Endothelial cell of umbilical vein (primary cell): ENCODE measurements at regions not wholly inside any gene's neighbourhood (a gene's known extent, or its start where the extent isn't known, plus 50 kb on each side); places are given as distances from the start of the nearest gene placed in this dataset.

ENCODE experiments used
- BruUV-seq: library from RNA; stranded (reverse); fragments of 400-500 nt; replicated peaks from 2 replicates; lab custom pipeline; 2021; lab: Mats Ljungman, UMichigan
- CTCF ChIA-PET: fragments of 300-600, 350-600 bp; sonication (Branson Sonifier 250); formaldehyde crosslinking; loops from one replicate; lab custom pipeline; 2021; ENCODE audit warnings: antibody characterized with exemption, inconsistent platforms; lab: Charles Lee
- POLR2A ChIA-PET: fragments of 300-600, 350-600 bp; sonication (Branson Sonifier 250); formaldehyde crosslinking; loops from one replicate; lab custom pipeline; 2021; ENCODE audit warnings: antibody characterized with exemption, inconsistent platforms; lab: Charles Lee
- DNase-seq: peaks from one replicate; pipeline ENCODE4 v3.0.0-alpha.2; 2011; ENCODE audit warnings: low read depth, low spot score
- FAIRE-seq: peaks from 2 replicates; lab custom pipeline; 2011; peaks lifted over from hg19 to GRCh38; lab: Jason Lieb, UNC
- H2AFZ ChIP-seq: 2 replicates; pipeline ENCODE4 v1.6.0; 2012; ENCODE audit warnings: low read depth, low read length, control low read depth, inconsistent platforms
- H3K27ac ChIP-seq: 2 replicates; pipeline ENCODE4 v1.5.1; 2011; ENCODE audit warnings: low read depth, mild to moderate bottlenecking, control low read depth, low read length, moderate library complexity; ENCODE audit not compliant: insufficient read depth
- H3K27me3 ChIP-seq, 2 experiments: 2 replicates each; pipeline versions ENCODE4 v1.6.0 to v1.6.1; 2011; ENCODE audit warnings: low read length in 2 of 2, mixed read lengths in 1 of 2; ENCODE audit not compliant: control insufficient read depth in 2 of 2, insufficient read depth in 2 of 2
- H3K36me3 ChIP-seq, 2 experiments: 2 replicates in 1 of 2; 3 replicates in 1 of 2; pipeline ENCODE4 v1.5.1; 2011; ENCODE audit warnings: low read length in 2 of 2, mild to moderate bottlenecking in 1 of 2, moderate library complexity in 1 of 2; ENCODE audit not compliant: control insufficient read depth in 2 of 2, insufficient read depth in 2 of 2; ENCODE audit errors: extremely low read depth in 1 of 2
- H3K4me1 ChIP-seq: 3 replicates; pipeline ENCODE4 v1.5.1; 2011; ENCODE audit warnings: mild to moderate bottlenecking, low read length; ENCODE audit not compliant: control insufficient read depth, insufficient read depth; ENCODE audit errors: extremely low read depth
- H3K4me2 ChIP-seq: 2 replicates; pipeline ENCODE4 v1.6.1; 2011; ENCODE audit warnings: low read length, control low read depth, mixed read lengths; ENCODE audit not compliant: insufficient read depth
- H3K4me3 ChIP-seq, 3 experiments: fragments of 200-600 bp in 1 of 3; sonication (generic), shearing (Covaris generic) in 1 of 3; replicated peaks in 1 of 3; 2 replicates each; pipeline ENCODE4 v1.5.1; 2011 to 2016; ENCODE audit warnings: control low read depth in 3 of 3, low read length in 3 of 3, mild to moderate bottlenecking in 2 of 3, inconsistent platforms in 1 of 3, low read depth in 1 of 3, moderate library complexity in 1 of 3; ENCODE audit not compliant: insufficient read depth in 1 of 3
- H3K79me2 ChIP-seq: 2 replicates; pipeline ENCODE4 v1.6.0; 2012; ENCODE audit warnings: low read length, inconsistent platforms; ENCODE audit not compliant: control insufficient read depth, insufficient read depth
- H3K9ac ChIP-seq: replicated peaks from 2 replicates; pipeline ENCODE3; 2011; ENCODE audit warnings: low read length, control low read depth; ENCODE audit not compliant: insufficient read depth; ENCODE audit errors: extremely low read depth
- H3K9me1 ChIP-seq: replicated peaks from 3 replicates; pipeline ENCODE4 v1.6.0; 2011; ENCODE audit warnings: mild to moderate bottlenecking, low read length; ENCODE audit not compliant: control insufficient read depth, insufficient read depth; ENCODE audit errors: extremely low read depth
- H3K9me3 ChIP-seq: replicated peaks from 2 replicates; pipeline ENCODE4 v1.5.1; 2012; ENCODE audit warnings: low read length, inconsistent platforms; ENCODE audit not compliant: control insufficient read depth, insufficient read depth
- H4K20me1 ChIP-seq: replicated peaks from 2 replicates; pipeline ENCODE3; 2011; ENCODE audit warnings: mild to moderate bottlenecking, low read length; ENCODE audit not compliant: control insufficient read depth, insufficient read depth; ENCODE audit errors: extremely low read depth
- GATA2 ChIP-seq: IDR thresholded peaks from 2 replicates; pipeline ENCODE4 v1.7.0; 2011; ENCODE audit warnings: low read depth, mild to moderate bottlenecking, moderate library complexity, mixed read lengths, low read length; ENCODE audit not compliant: insufficient read length, insufficient read depth
- JUN ChIP-seq: IDR thresholded peaks from 2 replicates; pipeline ENCODE4 v1.6.1; 2011; ENCODE audit warnings: borderline replicate concordance, low read depth; ENCODE audit not compliant: insufficient read length, insufficient read depth
- MYC ChIP-seq: IDR thresholded peaks from one replicate; pipeline ENCODE4 v1.6.1; 2011; ENCODE audit warnings: mild to moderate bottlenecking, low read depth, low read length
- POLR2AphosphoS5 ChIP-seq: IDR thresholded peaks from 2 replicates; pipeline ENCODE4 v1.6.1; 2012; ENCODE audit warnings: low read depth, mild to moderate bottlenecking, control low read depth, low read length, moderate library complexity; ENCODE audit not compliant: insufficient read depth
- dilution Hi-C: fragments of 300-500 bp; cut with MboI; formaldehyde crosslinking; loops from one replicate; pipeline ENCODE4 v1.15.0; 2019; ENCODE audit warnings: low sequenced_read_pairs; ENCODE audit not compliant: extremely low pct_ligation_motif_present
- intact Hi-C: fragments of 100-400 bp; cut with micrococcal nuclease; formaldehyde crosslinking; loops from one replicate; pipeline ENCODE4 v1.10.0; 2022
- TF ChIP-seq, protein P1 (sequence below), 2 donors: IDR thresholded peaks; 1 replicate in 1 of 2; 2 replicates in 1 of 2; pipeline ENCODE4 v1.5.1; 2011; ENCODE audit warnings: low read length in 2 of 2, mild to moderate bottlenecking in 2 of 2, moderate library complexity in 2 of 2, control low read depth in 1 of 2, inconsistent platforms in 1 of 2, low read depth in 1 of 2; ENCODE audit not compliant: insufficient read depth in 1 of 2; ENCODE audit errors: extremely low read depth in 1 of 2

- CTCF ChIA-PET = interaction anchor here (0.9 to 1.2 kb wide), 3 partner anchors 9 to 926 kb away, joined by 3 to 5 read pairs (median 3); no protein-coding TSS in a partner anchor
- H3K27ac ChIP-seq = no peak overlapping the region
- no peaks in the 10 kb centered on the region for H3K9me1 ChIP-seq
- no peaks in the 10 kb centered on the region for H3K9me3 ChIP-seq
- H3K4me3 ChIP-seq = no peak overlapping the region
- H3K27me3 ChIP-seq = no peaks in the 10 kb centered on the region
- no peaks in the 10 kb centered on the region for H3K79me2 ChIP-seq
- intact Hi-C loops = no loop called here
- H4K20me1 ChIP-seq = no peaks in the 10 kb centered on the region
- POLR2A ChIA-PET = interaction anchor here (0.6 kb wide), 1 partner anchor 68 kb away, joined by 3 read pairs; no protein-coding TSS in a partner anchor
- no peaks in the 10 kb centered on the region for H3K36me3 ChIP-seq
- no peak overlapping the region for H3K9ac ChIP-seq
- FAIRE-seq (no peak), DNase-seq (no peak)
- no TSS peak for BruUV-seq
- no peak overlapping the region for H2AFZ ChIP-seq
- no peak for TF ChIP-seq MYC
- TF ChIP-seq, protein P1, sequence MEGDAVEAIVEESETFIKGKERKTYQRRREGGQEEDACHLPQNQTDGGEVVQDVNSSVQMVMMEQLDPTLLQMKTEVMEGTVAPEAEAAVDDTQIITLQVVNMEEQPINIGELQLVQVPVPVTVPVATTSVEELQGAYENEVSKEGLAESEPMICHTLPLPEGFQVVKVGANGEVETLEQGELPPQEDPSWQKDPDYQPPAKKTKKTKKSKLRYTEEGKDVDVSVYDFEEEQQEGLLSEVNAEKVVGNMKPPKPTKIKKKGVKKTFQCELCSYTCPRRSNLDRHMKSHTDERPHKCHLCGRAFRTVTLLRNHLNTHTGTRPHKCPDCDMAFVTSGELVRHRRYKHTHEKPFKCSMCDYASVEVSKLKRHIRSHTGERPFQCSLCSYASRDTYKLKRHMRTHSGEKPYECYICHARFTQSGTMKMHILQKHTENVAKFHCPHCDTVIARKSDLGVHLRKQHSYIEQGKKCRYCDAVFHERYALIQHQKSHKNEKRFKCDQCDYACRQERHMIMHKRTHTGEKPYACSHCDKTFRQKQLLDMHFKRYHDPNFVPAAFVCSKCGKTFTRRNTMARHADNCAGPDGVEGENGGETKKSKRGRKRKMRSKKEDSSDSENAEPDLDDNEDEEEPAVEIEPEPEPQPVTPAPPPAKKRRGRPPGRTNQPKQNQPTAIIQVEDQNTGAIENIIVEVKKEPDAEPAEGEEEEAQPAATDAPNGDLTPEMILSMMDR (IDR thresholded peaks at IDR 0.05; ENCODE audit: extremely low read depth in 1 of 2, insufficient read depth in 1 of 2, low read depth in 1 of 2, low read length in 2 of 2) = no peak
- dilution Hi-C loops = no loop called here
- peaks cover 7% of the 10 kb centered on the region for H3K4me1 ChIP-seq
- H3K4me2 ChIP-seq = no peak overlapping the region
Measured at GRCh38 chr3:117696851-117697407, 987.4 kb downstream of the TUSC7 start.

- Histone ChIP-seq H3K4me1 (no peaks in the 10 kb centered on the region), H3K9me3 (no peaks in the 10 kb centered on the region), H2AFZ (no peak overlapping the region), H3K4me3 (no peak overlapping the region), H4K20me1 (no peaks in the 10 kb centered on the region), H3K36me3 (no peaks in the 10 kb centered on the region), H3K27me3 (no peaks in the 10 kb centered on the region), H3K79me2 (no peaks in the 10 kb centered on the region), H3K9me1 (no peaks in the 10 kb centered on the region), H3K27ac (no peak overlapping the region), H3K4me2 (no peak overlapping the region), H3K9ac (no peak overlapping the region)
- BruUV-seq = no TSS peak
- intact Hi-C loops = no loop called here
- TF ChIP-seq JUN (no peak), GATA2 (no peak), MYC (no peak), POLR2AphosphoS5 (no peak)
- CTCF ChIA-PET = no interaction called here
- no peak for FAIRE-seq
- no peak for DNase-seq
- POLR2A ChIA-PET = no interaction called here
- dilution Hi-C loops = no loop called here
Measured at GRCh38 chr3:117699058-117699457, 989.5 kb downstream of the TUSC7 start.
